IPS DF 19.7 (cell line): ENCODE measurements at regions not wholly inside any gene's neighbourhood (a gene's known extent, or its start where the extent isn't known, plus 50 kb on each side); places are given as distances from the start of the nearest gene placed in this dataset.

Source experiments
- DNase-seq: peaks from one replicate; pipeline ENCODE4 v3.0.0-alpha.2; 2013; ENCODE audit warnings: low read depth, low spot score

GRCh38 chr3:106170636-106171035, 301.8 kb upstream of the CBLB start:
- no peak for DNase-seq

GRCh38 chr3:106172101-106172500, 303.3 kb upstream of the CBLB start:
- no peak for DNase-seq

GRCh38 chr3:106172780-106173179, 304.0 kb upstream of the CBLB start:
- DNase-seq = no peak

- no peak for DNase-seq
These were observed 306.5 kb upstream of the CBLB start for GRCh38 chr3:106175276-106175675.

GRCh38 chr3:106176734-106177133, 307.9 kb upstream of the CBLB start:
- DNase-seq = no peak

GRCh38 chr3:106182950-106183511, 314.2 kb upstream of the CBLB start:
- DNase-seq = no peak

GRCh38 chr3:106183762-106184391, 315.1 kb upstream of the CBLB start:
- no peak for DNase-seq

- DNase-seq = no peak
These were observed 316.0 kb upstream of the CBLB start for GRCh38 chr3:106184540-106185457.

- no peak for DNase-seq
These were observed 317.1 kb upstream of the CBLB start for GRCh38 chr3:106185949-106186348.

- DNase-seq = no peak
These were observed 321.5 kb upstream of the CBLB start for GRCh38 chr3:106190296-106190695.

- DNase-seq = no peak
These were observed 322.4 kb upstream of the CBLB start for GRCh38 chr3:106191211-106191610.

- DNase-seq = no peak
These were observed 323.1 kb upstream of the CBLB start for GRCh38 chr3:106191913-106192312.

GRCh38 chr3:106193876-106194275, 325.1 kb upstream of the CBLB start:
- DNase-seq = no peak

- DNase-seq = no peak
These were observed 325.9 kb upstream of the CBLB start for GRCh38 chr3:106194726-106195125.

GRCh38 chr3:106197532-106198194, 328.9 kb upstream of the CBLB start:
- no peak for DNase-seq

GRCh38 chr3:106204160-106204868, 335.5 kb upstream of the CBLB start:
- DNase-seq = no peak

GRCh38 chr3:106206146-106206545, 337.3 kb upstream of the CBLB start:
- DNase-seq = no peak

GRCh38 chr3:106206613-106207012, 337.8 kb upstream of the CBLB start:
- DNase-seq = no peak

- DNase-seq = no peak
These were observed 339.4 kb upstream of the CBLB start for GRCh38 chr3:106208251-106208650.

- no peak for DNase-seq
These were observed 340.2 kb upstream of the CBLB start for GRCh38 chr3:106208967-106209366.

- DNase-seq = no peak
These were observed 340.7 kb upstream of the CBLB start for GRCh38 chr3:106209482-106209881.

- no peak for DNase-seq
These were observed 342.1 kb upstream of the CBLB start for GRCh38 chr3:106210923-106211322.
